T-helper 2 cell treated with Interferon-gamma antibody and Interleukin-4, amounts not matched to agents 5 μg/mL and 100 μg/mL, for 36 hours (primary cell): ENCODE measurements at regions not wholly inside any gene's neighbourhood (a gene's known extent, or its start where the extent isn't known, plus 50 kb on each side); places are given as distances from the start of the nearest gene placed in this dataset.
A peak's percentile ranks its signal among the peaks of the same experiment; 100 is the strongest.

Experiments used
- DNase-seq: peaks from one replicate; pipeline ENCODE4 v3.0.0; 2021; ENCODE audit warnings: low spot score
- H3K27ac Mint-ChIP-seq: one replicate; pipeline ENCODE4 v1.8.0; 2021; ENCODE audit warnings: mild to moderate bottlenecking, mixed read lengths
- H3K27me3 Mint-ChIP-seq: one replicate; pipeline ENCODE4 v1.8.0; 2021; ENCODE audit warnings: low read depth, mixed read lengths
- H3K36me3 Mint-ChIP-seq: one replicate; pipeline ENCODE4 v1.8.0; 2021; ENCODE audit warnings: low read depth, mixed read lengths
- H3K4me1 Mint-ChIP-seq: one replicate; pipeline ENCODE4 v1.8.0; 2021; ENCODE audit warnings: low read depth, mixed read lengths
- H3K4me3 Mint-ChIP-seq: one replicate; pipeline ENCODE4 v1.8.0; 2022; ENCODE audit warnings: mild to moderate bottlenecking, moderate library complexity, mixed read lengths
- H3K9me3 Mint-ChIP-seq: one replicate; pipeline ENCODE4 v1.8.0; 2021; ENCODE audit warnings: mixed read lengths

- DNase-seq, result no peak
- Mint-ChIP-seq H3K9me3 (no peaks in the 10 kb centered on the region), H3K27ac (no peak overlapping the region), H3K36me3 (no peaks in the 10 kb centered on the region), H3K4me1 (no peaks in the 10 kb centered on the region), H3K4me3 (no peak overlapping the region), H3K27me3 (peaks cover 39% of the 10 kb centered on the region)
Measured at GRCh38 chr10:100612601-100613595, 77.2 kb downstream of the HIF1AN start.

DNA sequence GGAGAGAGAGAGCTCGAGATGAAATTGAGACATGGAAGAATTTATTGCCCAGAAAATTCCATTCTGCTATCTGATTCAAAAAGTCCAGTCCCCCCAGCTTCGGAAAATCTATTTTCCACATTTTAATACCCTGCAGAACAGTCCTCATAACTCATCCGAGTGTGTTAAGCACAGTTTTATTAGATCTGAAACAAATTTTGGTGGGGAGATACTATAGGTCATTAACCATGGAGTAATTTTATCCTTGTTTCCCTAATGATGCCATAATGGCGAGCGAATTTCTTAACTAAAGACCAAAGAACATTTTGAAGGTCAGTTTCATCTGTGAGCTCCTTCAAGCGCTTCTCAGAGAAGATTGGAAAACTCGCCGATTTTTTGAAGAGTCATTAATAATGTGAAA is 78.1 kb downstream of the HIF1AN start:
- H3K4me3 Mint-ChIP-seq, result no peak overlapping the region
- DNase-seq, result no peak
- H3K36me3 Mint-ChIP-seq, result no peaks in the 10 kb centered on the region
- H3K27ac Mint-ChIP-seq, result no peak overlapping the region
- H3K27me3 Mint-ChIP-seq, result peaks cover 36% of the 10 kb centered on the region
- no peaks in the 10 kb centered on the region for H3K4me1 Mint-ChIP-seq
- H3K9me3 Mint-ChIP-seq, result no peaks in the 10 kb centered on the region

DNA sequence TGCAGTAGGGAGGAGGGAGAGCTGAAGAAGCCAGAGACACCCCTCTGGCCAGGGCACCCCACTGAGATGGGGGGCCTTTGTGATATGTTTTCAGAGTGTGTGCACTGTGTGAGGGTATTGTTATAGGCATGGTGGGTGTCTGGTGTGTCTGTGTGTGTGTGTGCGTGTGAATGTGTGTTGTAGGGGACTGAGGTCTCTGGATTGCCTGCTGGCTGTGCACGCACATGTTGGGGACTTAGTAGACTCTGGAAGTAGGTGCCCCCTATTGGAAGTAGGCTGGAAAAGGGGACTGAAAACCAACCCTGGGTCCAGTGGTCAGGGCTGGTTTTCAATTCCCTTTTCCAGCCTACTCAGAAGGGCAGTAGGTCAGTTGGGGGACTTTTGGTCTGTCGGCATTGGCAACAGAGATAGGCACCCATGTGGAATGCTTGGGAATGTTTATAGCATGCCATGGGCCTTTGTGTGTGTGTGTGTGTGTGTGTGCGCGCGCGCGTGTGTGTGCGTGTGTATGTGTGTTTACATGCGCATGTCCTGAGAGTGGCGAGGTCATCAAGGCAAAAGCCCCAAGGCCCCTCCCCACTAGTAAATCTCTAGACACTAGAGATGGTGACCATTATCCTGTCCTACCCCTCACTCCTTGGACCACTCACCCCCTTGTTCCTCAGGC is 78.8 kb downstream of the HIF1AN start:
- H3K4me1 Mint-ChIP-seq, result no peaks in the 10 kb centered on the region
- no peaks in the 10 kb centered on the region for H3K36me3 Mint-ChIP-seq
- H3K9me3 Mint-ChIP-seq, result no peaks in the 10 kb centered on the region
- H3K27ac Mint-ChIP-seq, result no peak overlapping the region
- no peak for DNase-seq
- H3K4me3 Mint-ChIP-seq, result no peak overlapping the region
- H3K27me3 Mint-ChIP-seq, result peaks cover 42% of the 10 kb centered on the region

GRCh38 chr10:100615241-100615640 is 79.5 kb downstream of the HIF1AN start:
- Mint-ChIP-seq H3K4me3 (no peak overlapping the region), H3K27me3 (peaks cover 45% of the 10 kb centered on the region), H3K9me3 (no peaks in the 10 kb centered on the region), H3K36me3 (no peaks in the 10 kb centered on the region), H3K4me1 (no peaks in the 10 kb centered on the region), H3K27ac (no peak overlapping the region)
- DNase-seq, result no peak

DNA sequence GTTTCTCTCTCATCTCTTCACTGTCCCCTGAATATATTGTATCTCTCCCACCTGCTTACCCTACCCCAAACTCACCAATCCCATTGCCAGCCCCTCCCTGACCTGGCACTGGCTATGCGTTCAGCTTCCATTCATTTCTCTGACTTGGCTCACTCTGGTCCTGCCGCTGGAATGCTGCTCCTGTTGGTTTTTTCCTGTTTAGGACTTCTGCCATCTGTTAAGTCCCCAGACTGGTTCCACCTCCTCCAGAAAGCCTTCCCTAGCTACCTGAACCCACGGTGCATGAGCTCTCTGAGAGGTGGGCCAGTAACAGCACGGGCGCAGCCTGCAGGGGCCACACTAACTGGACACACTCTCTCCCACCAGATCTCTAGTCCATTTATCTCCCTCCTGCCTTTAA is 80.2 kb downstream of the HIF1AN start:
- Mint-ChIP-seq H3K36me3 (no peaks in the 10 kb centered on the region), H3K4me3 (no peak overlapping the region)
- no peak for DNase-seq

DNA sequence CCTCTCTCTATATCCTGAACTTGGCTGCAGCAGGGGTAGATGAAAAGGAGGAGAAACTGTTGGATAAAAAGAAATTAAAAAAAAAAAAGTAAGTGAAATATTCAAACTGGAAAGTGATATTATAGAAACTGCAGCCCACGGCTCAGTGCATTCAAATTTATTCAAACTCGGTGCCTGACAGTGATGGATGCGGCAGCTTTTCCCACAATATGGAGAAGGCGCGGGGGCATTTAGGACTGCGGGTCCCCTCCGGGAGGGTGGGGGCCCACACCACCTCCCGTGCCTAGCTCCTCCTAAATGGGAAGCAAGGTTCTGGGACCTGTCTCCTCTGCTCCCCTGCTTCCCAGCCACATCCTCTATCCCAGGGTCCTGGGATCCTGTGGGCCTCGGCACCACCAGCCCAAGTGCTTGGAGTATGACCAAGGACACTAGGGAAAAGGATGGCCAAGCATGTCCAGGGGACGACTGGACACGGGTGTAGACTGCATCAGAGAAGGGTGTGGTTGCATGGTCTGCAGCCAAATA is 82.4 kb downstream of the HIF1AN start:
- Mint-ChIP-seq H3K4me1 (peaks cover 2% of the 10 kb centered on the region), H3K27ac (no peak overlapping the region), H3K4me3 (no peak overlapping the region), H3K9me3 (no peaks in the 10 kb centered on the region), H3K36me3 (no peaks in the 10 kb centered on the region), H3K27me3 (peaks cover 50% of the 10 kb centered on the region)
- DNase-seq, result no peak

More for the DNA sequence above, 80.2 kb downstream of the HIF1AN start:
- Mint-ChIP-seq H3K27me3 (peaks cover 47% of the 10 kb centered on the region), H3K27ac (no peak overlapping the region), H3K4me1 (no peaks in the 10 kb centered on the region), H3K9me3 (no peaks in the 10 kb centered on the region)

GRCh38 chr10:100618632-100619255 is 83.0 kb downstream of the HIF1AN start:
- peaks cover 2% of the 10 kb centered on the region for H3K4me1 Mint-ChIP-seq
- peaks cover 47% of the 10 kb centered on the region for H3K27me3 Mint-ChIP-seq
- no peak for DNase-seq
- no peak overlapping the region for H3K27ac Mint-ChIP-seq
- H3K36me3 Mint-ChIP-seq, result no peaks in the 10 kb centered on the region
- no peaks in the 10 kb centered on the region for H3K9me3 Mint-ChIP-seq
- no peak overlapping the region for H3K4me3 Mint-ChIP-seq

- Mint-ChIP-seq H3K4me1 (peaks cover 2% of the 10 kb centered on the region), H3K9me3 (no peaks in the 10 kb centered on the region), H3K27me3 (peaks cover 50% of the 10 kb centered on the region), H3K4me3 (no peak overlapping the region), H3K36me3 (no peaks in the 10 kb centered on the region), H3K27ac (no peak overlapping the region)
- DNase-seq, result no peak
Measured at GRCh38 chr10:100620087-100620835, 84.5 kb downstream of the HIF1AN start.

DNA sequence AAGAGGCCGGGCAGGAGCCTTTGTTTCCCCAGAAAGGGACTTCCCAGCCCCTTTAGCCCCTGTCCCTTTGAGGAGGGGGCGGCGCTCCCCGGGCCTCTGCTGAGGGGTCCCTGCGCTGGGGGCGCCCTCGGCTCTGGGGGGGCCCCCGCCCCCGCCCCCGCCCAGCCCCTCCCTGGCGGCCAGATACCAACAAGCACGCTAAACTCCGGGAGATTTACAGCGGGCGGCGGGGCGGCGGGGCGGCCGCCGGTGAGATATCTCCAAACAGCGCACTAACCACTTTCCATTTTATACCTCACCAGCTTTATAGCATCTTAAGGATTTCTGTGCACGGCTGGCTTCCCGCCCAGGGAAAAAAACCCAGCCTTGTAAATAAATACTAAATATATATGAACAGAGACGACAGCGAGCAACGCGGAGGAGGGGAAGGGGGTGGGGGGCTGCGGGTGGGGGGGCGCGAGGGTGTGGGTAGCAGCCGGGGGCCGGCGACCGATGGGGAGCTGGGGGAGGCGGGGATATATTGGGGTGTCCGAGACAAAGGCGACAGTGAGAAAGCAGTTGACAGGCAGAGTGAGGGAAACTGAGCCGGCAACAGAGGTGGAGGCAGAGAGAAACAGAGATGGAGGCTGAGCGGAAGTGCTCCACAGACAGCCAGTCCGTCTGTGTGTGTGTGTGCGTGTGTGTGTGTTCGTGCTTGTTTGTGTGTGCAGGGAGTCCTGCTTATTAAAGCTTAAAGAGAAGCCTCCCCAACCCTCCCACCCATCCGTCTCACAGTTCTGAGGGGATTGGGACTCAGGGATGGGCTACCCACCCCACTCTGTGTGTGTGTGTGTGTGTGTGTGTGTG is 85.8 kb downstream of the HIF1AN start:
- Mint-ChIP-seq H3K9me3 (no peaks in the 10 kb centered on the region), H3K27ac (no peak overlapping the region), H3K36me3 (no peaks in the 10 kb centered on the region), H3K27me3 (peaks cover 55% of the 10 kb centered on the region), H3K4me1 (peaks cover 2% of the 10 kb centered on the region), H3K4me3 (peak overlapping the region; percentile 59)
- DNase-seq, result no peak

- Mint-ChIP-seq H3K27ac (no peak overlapping the region), H3K4me3 (no peak overlapping the region), H3K27me3 (peaks cover 49% of the 10 kb centered on the region), H3K4me1 (peaks cover 2% of the 10 kb centered on the region), H3K9me3 (no peaks in the 10 kb centered on the region), H3K36me3 (no peaks in the 10 kb centered on the region)
- no peak for DNase-seq
Measured at GRCh38 chr10:100622946-100623345, 87.2 kb downstream of the HIF1AN start.

DNA sequence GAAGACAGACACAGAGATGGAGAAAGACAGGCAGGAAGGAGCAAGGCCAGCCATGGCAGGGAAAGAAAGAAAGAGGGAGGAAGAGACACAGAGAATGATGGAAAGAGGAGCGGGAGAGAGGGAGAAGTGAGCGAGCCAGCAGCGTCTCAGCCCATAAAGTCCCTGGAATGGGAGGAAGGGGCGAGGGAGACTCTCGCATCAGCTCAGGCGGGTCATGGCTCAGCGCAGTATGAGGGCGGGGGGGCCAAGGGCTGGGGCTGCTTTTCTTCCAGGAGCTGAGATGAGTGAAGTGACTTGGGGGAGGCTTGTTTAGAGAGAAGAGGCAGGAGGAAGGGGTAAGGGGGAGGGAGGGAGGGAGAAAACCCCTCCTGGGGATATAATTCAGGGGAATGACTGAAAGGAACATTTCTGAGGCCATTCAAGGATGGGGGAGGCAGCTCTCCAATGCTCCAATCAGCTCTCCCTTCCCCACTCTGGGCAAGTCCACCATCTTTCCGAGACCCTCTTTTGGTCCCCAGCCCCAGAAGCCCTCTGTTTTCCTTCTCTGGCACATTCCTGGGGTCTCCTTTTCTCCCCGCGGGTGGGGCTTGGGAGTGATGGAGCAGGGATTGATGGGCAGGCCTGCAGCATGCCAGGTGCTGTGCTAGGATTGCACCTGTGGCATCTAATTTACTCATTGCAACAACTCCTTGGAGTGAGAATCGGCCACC is 87.9 kb downstream of the HIF1AN start:
- no peak for DNase-seq
- Mint-ChIP-seq H3K27me3 (peaks cover 49% of the 10 kb centered on the region), H3K27ac (no peak overlapping the region), H3K36me3 (no peaks in the 10 kb centered on the region), H3K4me3 (no peak overlapping the region), H3K4me1 (peaks cover 2% of the 10 kb centered on the region), H3K9me3 (no peaks in the 10 kb centered on the region)

- no peak overlapping the region for H3K27ac Mint-ChIP-seq
- H3K27me3 Mint-ChIP-seq, result peaks cover 45% of the 10 kb centered on the region
- H3K36me3 Mint-ChIP-seq, result no peaks in the 10 kb centered on the region
- H3K4me3 Mint-ChIP-seq, result no peak overlapping the region
- no peak for DNase-seq
- no peaks in the 10 kb centered on the region for H3K9me3 Mint-ChIP-seq
- peaks cover 2% of the 10 kb centered on the region for H3K4me1 Mint-ChIP-seq
Measured at GRCh38 chr10:100624298-100624697, 88.6 kb downstream of the HIF1AN start.
